Transverse colon (tissue), 4 donors: ENCODE measurements at regions not wholly inside any gene's neighbourhood (a gene's known extent, or its start where the extent isn't known, plus 50 kb on each side); places are given as distances from the start of the nearest gene placed in this dataset.

Experiments used
- DNase-seq: peaks from one replicate; pipeline ENCODE4 v3.0.0-alpha.2; 2019
- H3K27ac ChIP-seq, 4 donors: fragments of 200-600 bp; sonication (generic); 2 replicates each; pipeline ENCODE4 v1.5.1; 2016 to 2018; ENCODE audit warnings: inconsistent platforms in 4 of 4
- H3K27me3 ChIP-seq: fragments of 200-600 bp; sonication (generic); 2 replicates; pipeline ENCODE4 v1.5.1; 2017; ENCODE audit warnings: inconsistent platforms
- H3K36me3 ChIP-seq, 4 donors: fragments of 200-600 bp; sonication (generic); 2 replicates each; pipeline ENCODE4 v1.5.1; 2017 to 2019; ENCODE audit warnings: inconsistent platforms in 4 of 4
- H3K4me1 ChIP-seq, 4 donors: fragments of 200-600 bp; sonication (generic); 2 replicates each; pipeline ENCODE4 v1.5.1; 2017 to 2020; ENCODE audit warnings: inconsistent platforms in 4 of 4
- H3K4me3 ChIP-seq, 4 donors: fragments of 200-600 bp; sonication (generic); 1 replicate in 1 of 4; 2 replicates in 3 of 4; pipeline versions ENCODE4 v1.5.1 to v1.6.1; 2017 to 2019; ENCODE audit warnings: inconsistent platforms in 4 of 4
- H3K9me3 ChIP-seq, 2 donors: fragments of 200-600 bp; sonication (generic); 2 replicates each; pipeline ENCODE4 v1.5.1; 2017 to 2019; ENCODE audit warnings: inconsistent platforms in 2 of 2
- CTCF ChIP-seq, 5 experiments: fragments of 200-600 bp in 3 of 5; fragments of 450-650 bp in 2 of 5; sonication (generic) in 3 of 5; IDR thresholded peaks; 1 replicate in 2 of 5; 2 replicates in 3 of 5; pipeline ENCODE4 v1.5.1; 2016 to 2017; ENCODE audit warnings: antibody characterized with exemption in 5 of 5, inconsistent platforms in 3 of 5, mild to moderate bottlenecking in 2 of 5, moderate library complexity in 1 of 5
- EP300 ChIP-seq: sonication (generic); formaldehyde crosslinking; IDR thresholded peaks from one replicate; pipeline ENCODE4 v1.6.1; 2017; ENCODE audit warnings: antibody characterized with exemption, low read depth
- POLR2A ChIP-seq: fragments of 450-650 bp; IDR thresholded peaks from one replicate; pipeline ENCODE4 v1.6.1; 2016; ENCODE audit warnings: antibody characterized with exemption, mild to moderate bottlenecking, moderate library complexity
- POLR2AphosphoS5 ChIP-seq, 3 donors: sonication (generic); formaldehyde crosslinking; IDR thresholded peaks; one replicate each; pipeline ENCODE4 v1.6.1; 2016; ENCODE audit warnings: antibody characterized with exemption in 3 of 3
- WGBS, 2 donors: methylation state at CpG; one replicate each; pipeline ENCODE4 v1.1.5; 2018; ENCODE audit warnings: low coverage in 1 of 2; 5-methylcytosine and 5-hydroxymethylcytosine counted together
- in situ Hi-C, 4 donors: fragments of 200-750 bp; cut with MboI; loops; one replicate each; pipeline versions ENCODE4 v1.15.0 to v1.15.1; 2017; ENCODE audit warnings: low sequenced_read_pairs in 3 of 4, low pct_ligation_motif_present in 1 of 4, low pct_unique_long_range_greater_than_20kb in 1 of 4
- intact Hi-C: fragments of 100-400 bp; cut with DNase I; formaldehyde crosslinking; loops from one replicate; pipeline ENCODE4 v1.15.1; 2023; ENCODE audit warnings: low total_unique reads

- H3K4me1 ChIP-seq = no peaks in the 10 kb centered on the region
- H3K27ac ChIP-seq = no peak overlapping the region
- DNase-seq = no peak
- H3K9me3 ChIP-seq = no peaks in the 10 kb centered on the region
- no peak overlapping the region for H3K4me3 ChIP-seq
- intact Hi-C loops (no loop called here), in situ Hi-C loops (no loop called here)
- no peak for TF ChIP-seq EP300
- no peak for TF ChIP-seq POLR2A
- TF ChIP-seq CTCF (IDR thresholded peaks at IDR 0.05) = no peak
- TF ChIP-seq POLR2AphosphoS5 (IDR thresholded peaks at IDR 0.05) = no peak
- H3K27me3 ChIP-seq = no peaks in the 10 kb centered on the region
- no peaks in the 10 kb centered on the region for H3K36me3 ChIP-seq
- 29% methylated on average over 2 of the region's 2 CpGs; no CpG with 5 or more reads in 1 of the 2 donors for WGBS, 2 donors
Measured at GRCh38 chrX:137195296-137195695, 161.5 kb upstream of the GPR101 start.

- Histone ChIP-seq H3K36me3 (no peaks in the 10 kb centered on the region), H3K27me3 (no peaks in the 10 kb centered on the region), H3K9me3 (no peaks in the 10 kb centered on the region), H3K4me3 (no peak overlapping the region), H3K27ac (no peak overlapping the region), H3K4me1 (no peaks in the 10 kb centered on the region)
- WGBS, 2 donors = 9% methylated on average over 3 of the region's 4 CpGs; no CpG with 5 or more reads in 1 of the 2 donors
- in situ Hi-C loops = no loop called here
- intact Hi-C loops = no loop called here
- peak in 3 of 5 experiments; percentile 18 to 22 (median 18) for TF ChIP-seq CTCF (IDR thresholded peaks at IDR 0.05)
- TF ChIP-seq POLR2A = no peak
- no peak for DNase-seq
Measured at GRCh38 chrX:137194164-137194563, 160.4 kb upstream of the GPR101 start.

GRCh38 chrX:137187540-137187939 is 153.7 kb upstream of the GPR101 start:
- Histone ChIP-seq H3K36me3 (no peaks in the 10 kb centered on the region), H3K27ac (no peak overlapping the region), H3K4me1 (no peaks in the 10 kb centered on the region), H3K9me3 (no peaks in the 10 kb centered on the region), H3K27me3 (no peaks in the 10 kb centered on the region), H3K4me3 (no peak overlapping the region)
- WGBS, 2 donors = 57 to 68% methylated on average over 3 to 4 of the region's 4 CpGs
- intact Hi-C loops = loop anchor here (5.0 kb wide), 1 partner anchor 330 kb away; no protein-coding TSS in a partner anchor
- TF ChIP-seq EP300 (no peak), POLR2AphosphoS5 (IDR thresholded peaks at IDR 0.05) (no peak), POLR2A (no peak), CTCF (IDR thresholded peaks at IDR 0.05) (no peak)
- in situ Hi-C loops = no loop called here
- no peak for DNase-seq

- intact Hi-C loops (no loop called here), in situ Hi-C loops (no loop called here)
- H3K27me3 ChIP-seq = no peaks in the 10 kb centered on the region
- no peaks in the 10 kb centered on the region for H3K4me1 ChIP-seq
- no peaks in the 10 kb centered on the region for H3K36me3 ChIP-seq
- 0 to 38% methylated on average over 1 to 3 of the region's 3 CpGs for WGBS, 2 donors
- no peak overlapping the region for H3K27ac ChIP-seq
- no peaks in the 10 kb centered on the region for H3K9me3 ChIP-seq
- H3K4me3 ChIP-seq = no peak overlapping the region
- no peak for DNase-seq
- TF ChIP-seq CTCF (IDR thresholded peaks at IDR 0.05) (no peak), POLR2AphosphoS5 (IDR thresholded peaks at IDR 0.05) (no peak)
Measured at GRCh38 chrX:137178392-137178791, 144.6 kb upstream of the GPR101 start.
